Activated CD4-positive, CD25-positive, alpha-beta regulatory T cell treated with anti-CD3 and anti-CD28 coated beads, Interleukin-2, amount 50 U/mL, for 24 hours (primary cell): ENCODE measurements at regions not wholly inside any gene's neighbourhood (a gene's known extent, or its start where the extent isn't known, plus 50 kb on each side); places are given as distances from the start of the nearest gene placed in this dataset.
"Not testable (repeated sequence)": the region's sequence is repeated elsewhere in the genome, so short reads cannot be mapped to it uniquely, and the experiment has no call there.

ENCODE experiments used
- ATAC-seq, 2 donors: fragments of 150-1000 bp; cut with Tn5 transposase; one replicate each; pipeline ENCODE4 v1.10.0; 2021; ENCODE audit warnings: mild to moderate bottlenecking in 1 of 2, moderate library complexity in 1 of 2

DNA sequence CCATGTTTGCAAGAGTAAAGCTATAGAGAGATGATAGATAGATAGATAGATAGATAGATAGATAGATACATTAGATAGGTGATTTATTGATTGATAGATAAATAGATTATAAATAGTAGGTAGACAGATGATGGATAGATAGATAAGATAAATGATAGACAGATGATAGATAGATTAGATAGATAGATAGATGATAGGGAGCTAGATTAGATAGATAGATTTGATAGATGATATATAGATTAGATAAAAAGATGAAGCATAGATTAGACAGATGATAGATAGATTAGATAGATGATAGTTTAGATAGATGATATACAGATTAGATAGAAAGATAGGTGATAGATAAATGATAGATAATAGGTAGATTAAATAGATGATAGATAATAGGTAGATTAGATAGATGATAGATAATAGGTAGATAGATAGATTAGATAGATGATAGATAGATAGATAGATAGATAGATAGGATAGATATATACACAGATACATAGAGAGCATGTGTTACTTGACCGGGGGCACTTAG lies 243.3 kb upstream of the FOXK1 start:
- ATAC-seq, result no peak

DNA sequence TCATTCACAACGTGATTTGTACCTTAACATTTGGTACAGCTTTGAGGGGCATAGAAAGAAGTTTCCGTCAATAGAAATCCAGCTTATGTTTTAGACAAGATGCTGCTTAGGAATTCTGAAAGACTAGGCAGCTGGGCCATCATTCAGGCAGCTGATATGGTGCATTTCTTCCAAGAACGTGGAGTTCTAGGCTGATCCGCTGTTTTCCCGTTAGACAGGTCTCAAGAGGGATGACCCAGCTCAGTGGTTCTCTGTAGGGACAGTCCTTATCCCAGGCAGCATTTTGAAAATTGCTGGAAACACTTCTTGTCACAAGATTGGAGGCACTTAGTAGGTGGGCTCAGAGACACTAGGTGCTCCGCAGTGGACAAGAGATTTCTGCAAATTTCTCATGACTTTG lies 242.7 kb upstream of the FOXK1 start:
- no peak for ATAC-seq

DNA sequence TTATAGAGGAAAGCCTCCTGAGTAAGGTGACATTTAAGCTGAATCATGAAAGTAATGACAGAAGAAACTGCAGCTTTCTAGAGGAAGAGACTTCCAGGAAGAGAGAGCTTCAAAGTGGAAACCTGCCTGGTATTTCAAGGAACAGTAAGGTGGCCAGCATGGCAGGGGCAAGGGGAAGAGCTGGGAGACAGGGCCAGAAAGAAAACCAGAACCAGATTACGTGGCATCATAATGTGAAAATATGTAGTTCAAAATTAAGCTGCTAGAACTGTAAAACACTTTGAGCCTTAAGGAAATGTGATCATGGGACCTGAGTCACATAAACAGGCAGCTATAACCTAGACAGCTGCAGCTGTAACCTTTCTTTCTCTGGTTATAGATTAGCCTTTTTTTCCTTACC lies 238.0 kb upstream of the FOXK1 start:
- ATAC-seq, result no peak

DNA sequence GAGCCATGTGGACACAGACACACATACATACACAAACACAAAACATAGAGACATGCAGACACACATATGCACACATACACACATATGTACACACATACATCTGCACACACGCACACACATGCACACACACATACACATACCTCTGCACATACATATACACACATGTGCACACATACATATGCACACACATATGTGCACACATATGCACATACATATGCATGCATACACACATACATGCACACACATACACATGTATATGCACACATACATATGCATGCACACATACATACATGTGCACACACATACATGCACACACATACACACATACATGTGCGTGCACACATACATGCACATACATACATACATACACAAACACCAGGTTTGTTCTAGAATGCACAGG lies 236.3 kb upstream of the FOXK1 start:
- no peak for ATAC-seq

DNA sequence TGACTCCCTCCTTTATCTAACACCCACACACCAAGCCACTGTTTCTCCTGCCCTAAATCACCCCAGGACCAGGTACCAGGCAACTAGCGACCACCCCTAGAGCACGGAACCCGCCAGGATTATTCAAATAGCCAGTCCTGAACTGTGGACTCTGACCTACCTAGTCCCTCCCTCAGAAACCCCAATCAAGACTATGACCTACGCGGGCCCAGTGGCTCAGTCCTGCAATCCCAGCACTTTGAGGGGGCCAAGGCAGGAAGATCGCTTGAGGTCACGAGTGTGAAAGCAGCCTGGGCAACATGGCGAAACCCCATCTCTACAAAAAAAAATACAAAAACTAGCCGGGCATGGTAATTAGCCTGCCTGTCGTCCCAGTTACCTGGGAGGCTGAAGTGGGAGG lies 232.8 kb upstream of the FOXK1 start:
- no peak for ATAC-seq

DNA sequence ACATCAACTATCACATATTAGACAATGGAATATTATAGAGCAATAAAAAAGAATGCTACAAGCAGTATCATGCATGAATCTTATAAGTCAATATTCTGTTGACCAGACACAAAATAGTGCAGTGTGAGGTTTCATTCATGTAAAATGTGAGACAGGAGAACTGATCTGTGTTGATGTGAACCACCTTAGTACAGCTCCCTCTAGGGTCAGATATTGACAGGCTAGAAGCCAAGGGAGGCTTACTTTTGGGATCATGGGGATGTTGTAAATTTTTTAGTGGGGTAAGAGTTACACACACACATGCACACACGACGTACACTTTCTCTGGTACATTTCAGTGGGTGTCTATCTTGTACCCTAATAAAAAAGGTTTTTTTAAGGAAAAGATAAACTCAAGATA lies 231.6 kb upstream of the FOXK1 start:
- no peak for ATAC-seq

DNA sequence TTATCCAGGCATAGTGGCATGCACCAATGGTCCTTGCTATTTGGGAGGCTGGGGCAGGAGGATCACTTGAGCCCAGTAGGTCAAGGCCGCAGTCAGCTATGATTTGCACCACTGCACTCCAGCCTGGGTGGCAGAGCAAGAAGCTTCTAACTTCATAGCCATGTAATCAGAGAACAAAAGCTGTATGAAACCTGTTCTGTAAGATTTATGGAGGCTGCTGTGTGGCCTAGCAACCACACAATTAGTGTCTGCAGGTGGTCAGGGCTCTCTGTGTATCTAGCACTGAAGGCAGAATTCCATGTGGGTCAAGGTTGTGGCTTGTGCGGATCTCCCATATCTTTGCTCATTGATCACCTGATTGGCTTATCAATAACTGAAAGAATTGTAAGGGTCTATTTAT lies 221.5 kb upstream of the FOXK1 start:
- ATAC-seq, result no peak

DNA sequence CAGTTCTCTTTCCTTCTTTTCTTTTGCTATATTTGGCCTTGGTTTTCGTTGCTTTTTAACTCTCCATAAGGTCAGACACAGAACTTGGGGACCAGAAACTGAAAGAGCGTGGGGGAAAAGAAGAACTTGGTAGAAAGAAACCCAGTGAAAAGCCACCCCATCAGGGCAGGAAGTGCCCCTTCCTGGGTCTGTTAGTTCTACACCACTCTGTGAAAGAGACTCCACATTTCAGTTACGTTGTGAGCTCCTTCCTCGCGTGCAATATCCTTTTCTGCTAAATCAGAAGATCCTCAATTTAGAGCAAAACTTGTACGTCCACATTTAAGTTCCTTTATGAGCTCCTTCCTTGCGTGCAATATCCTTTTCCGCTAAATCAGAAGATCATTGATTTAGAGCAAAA lies 220.6 kb upstream of the FOXK1 start:
- ATAC-seq, result no peak

DNA sequence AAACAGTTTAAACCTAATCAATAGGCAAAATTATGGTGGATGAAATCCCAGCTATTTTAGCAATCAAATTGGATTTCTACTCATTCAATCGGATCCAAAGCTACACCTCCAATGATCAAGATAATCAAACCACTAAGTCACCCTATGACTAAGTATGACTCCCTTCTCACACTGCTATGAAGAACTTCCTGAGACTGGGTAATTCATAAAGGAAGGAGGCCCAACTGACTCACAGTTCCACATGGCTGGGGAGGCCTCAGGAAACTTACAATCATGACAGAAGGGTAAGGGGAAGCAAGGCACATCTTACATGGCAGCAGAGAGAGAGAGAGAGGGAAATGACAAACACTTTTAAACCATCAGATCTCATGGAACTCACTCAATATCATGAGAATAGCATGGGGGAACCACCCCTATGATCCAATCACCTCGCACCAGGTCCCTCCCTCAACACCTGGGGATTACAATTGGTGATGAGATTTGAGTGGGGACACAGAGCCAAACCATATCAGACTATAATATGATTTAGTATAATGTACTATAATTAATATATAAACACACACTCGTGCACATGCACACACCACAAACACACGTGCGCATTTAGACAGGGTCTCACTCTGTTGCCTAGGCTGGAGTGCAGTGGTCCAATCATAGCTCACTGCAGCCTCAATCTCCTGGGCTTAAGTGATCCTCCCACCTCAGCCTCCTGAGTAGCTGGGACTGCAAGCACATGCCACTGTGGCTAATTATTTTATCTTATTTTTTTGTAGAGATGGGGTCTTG lies 213.6 kb upstream of the FOXK1 start:
- ATAC-seq, result no peak

DNA sequence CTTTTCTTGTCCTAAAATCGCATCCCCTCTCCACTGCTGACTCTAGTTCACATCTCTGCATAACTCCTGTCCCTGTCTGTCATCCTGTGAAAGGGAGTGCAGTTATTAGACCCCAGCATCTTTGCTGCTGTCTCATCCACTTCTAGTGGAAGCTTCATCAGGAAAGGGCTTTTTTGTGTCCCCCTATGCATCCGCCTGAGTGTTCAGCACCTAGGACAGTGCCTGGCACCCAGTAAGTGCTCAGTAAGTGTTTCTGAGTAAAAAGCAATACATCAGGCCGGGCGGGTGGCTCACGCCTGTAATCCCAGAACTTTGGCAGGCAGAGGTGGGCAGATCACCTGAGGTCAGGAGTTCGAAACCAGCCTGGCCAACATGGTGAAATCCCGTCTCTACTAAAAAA lies 211.8 kb upstream of the FOXK1 start:
- ATAC-seq, result no peak

DNA sequence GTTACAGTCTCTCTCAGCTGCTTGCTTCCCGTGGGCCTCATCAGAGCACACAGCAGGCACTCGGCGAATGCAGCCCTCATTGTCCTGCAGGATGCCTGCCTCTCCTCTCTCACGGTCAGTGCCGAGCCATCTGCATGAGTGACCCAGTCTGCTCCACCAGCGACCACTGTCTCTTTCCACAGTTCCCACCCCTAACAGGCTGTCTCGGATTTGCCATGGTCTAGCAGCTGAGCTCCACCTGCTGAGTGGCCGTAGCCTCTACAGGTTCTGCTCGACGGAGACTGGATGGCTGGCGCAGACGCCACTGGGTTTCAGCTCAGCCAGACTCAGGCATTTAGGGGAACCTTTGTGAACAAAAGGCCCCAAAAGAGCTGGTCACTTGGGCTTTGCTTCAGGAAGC lies 209.4 kb upstream of the FOXK1 start:
- no peak for ATAC-seq

DNA sequence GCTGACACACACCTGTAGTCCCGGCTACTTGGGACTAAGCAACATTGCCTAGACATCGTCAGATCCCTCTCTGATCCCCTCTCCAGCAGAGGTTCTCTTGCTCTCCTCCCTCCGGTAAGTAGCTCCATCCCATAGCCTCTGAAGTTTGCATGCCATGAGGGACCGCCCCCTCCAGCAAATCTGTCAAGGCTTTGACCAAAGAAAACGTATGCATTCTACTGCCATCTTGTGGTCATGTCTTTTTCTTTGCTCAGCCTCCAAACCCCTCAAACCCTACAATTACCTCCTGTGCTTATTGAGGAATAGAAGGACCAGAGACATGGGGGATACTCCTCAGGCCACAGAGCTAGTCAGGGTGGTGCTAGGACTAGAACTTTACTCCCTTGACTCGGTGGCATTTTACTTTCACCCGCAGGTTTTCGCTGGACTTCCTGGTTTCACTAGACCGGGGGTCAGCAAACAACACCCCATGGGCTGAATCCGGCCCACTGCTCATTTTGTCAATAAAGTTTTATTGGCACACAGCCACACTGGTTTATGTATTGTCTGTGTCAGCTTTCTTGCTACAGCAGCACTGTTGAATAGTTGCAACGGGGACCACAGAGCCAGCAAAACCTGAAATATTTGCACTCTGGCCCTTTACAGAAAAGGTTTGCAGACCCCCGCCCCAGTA lies 202.6 kb upstream of the FOXK1 start:
- ATAC-seq, result no peak

DNA sequence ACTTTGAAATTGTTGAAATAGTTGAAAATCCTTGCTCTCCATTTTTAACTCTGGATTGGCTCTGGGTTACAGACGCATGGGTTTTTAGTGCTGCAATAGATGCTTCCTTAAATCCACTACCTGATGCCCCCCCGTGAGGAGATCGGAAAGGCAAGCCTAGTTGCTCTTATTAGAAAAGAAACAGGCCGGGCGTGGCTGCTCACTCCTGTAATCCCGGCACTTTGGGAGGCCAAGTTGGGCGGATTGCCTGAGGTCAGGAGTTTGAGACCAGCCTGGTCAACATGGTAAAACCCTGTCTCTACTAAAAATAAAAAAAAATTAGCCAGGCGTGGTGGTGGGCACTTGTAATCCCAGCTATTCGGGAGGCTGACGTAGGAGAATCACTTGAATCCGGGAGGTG lies 202.0 kb upstream of the FOXK1 start:
- not testable (repeated sequence) for ATAC-seq

DNA sequence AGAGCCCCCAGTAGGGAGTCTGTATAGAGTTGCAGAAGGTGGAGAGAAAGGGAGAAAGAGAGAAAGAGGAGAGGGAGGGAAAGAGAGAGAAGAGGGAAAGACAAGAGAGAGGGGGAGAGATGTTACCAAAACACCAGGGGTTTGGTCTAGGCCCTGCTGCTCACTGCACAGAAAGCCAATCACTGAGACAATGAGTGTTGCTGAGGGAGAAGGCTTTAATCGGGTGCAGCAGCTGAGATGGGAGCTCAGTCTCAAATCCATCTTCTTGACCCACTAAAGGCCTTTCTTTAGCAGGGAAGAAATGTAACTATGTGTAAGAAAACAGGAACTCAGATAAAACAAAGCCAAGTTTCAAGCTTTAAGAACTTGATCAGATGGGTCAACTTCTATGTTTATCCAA lies 198.2 kb upstream of the FOXK1 start:
- ATAC-seq, result no peak

DNA sequence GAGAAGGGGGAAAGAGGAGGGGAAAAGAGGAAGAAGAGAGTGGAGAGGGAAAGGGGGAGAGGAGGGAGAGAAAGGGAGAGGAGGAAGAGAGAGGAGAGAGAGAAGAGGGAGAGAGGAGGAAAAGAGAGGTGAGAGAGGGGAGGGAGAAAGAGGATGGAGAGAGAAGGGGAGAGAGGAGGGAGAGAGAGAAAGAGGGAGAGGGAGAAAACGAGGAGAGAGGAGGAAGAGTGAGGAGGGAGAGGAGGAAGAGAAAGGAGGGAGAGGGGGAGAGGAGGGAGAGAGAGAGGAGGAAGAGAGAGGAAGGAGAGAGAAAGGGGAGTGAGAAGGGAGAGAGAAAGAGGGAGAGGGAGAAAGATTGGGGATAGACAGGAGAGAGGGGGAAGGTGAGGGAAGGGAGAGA lies 197.6 kb upstream of the FOXK1 start:
- ATAC-seq, result no peak

DNA sequence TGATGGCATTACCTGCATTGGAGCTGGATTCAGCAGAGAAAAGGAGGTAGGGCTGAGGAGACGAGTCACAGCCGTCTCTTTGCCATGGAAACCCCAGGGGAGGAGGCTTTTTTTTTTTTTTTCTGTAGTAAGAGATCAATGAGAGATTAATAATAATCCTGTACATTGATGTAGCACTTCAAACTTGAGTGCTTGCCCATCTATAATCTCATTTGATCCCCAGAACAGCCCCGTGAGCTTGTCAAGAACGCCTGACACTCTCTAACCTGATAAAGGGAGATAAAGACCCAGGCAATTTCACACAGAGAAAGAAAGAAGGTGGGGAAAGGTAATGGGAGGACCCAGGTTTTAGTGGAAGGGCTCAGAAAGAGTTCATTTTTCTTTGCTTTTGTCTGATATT lies 195.2 kb upstream of the FOXK1 start:
- no peak for ATAC-seq

DNA sequence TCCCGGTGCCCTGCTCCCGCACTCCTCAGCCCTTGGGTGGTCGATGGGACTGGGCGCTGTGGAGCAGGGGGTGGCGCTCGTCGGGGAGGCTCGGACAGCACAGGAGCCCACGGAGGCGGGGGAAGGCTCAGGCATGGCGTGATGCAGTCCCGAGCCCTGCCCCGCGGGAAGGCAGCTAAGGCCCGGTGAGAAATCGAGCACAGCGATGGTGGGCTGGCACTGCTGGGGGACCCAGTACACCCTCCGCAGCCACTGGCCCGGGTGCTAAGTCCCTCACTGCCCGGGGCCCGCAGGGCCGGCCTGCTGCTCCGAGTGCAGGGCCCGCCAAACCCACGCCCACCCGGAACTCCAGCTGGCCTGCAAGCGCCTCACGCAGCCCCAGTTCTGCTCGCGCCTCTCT lies 185.2 kb upstream of the FOXK1 start:
- not testable (repeated sequence) for ATAC-seq

DNA sequence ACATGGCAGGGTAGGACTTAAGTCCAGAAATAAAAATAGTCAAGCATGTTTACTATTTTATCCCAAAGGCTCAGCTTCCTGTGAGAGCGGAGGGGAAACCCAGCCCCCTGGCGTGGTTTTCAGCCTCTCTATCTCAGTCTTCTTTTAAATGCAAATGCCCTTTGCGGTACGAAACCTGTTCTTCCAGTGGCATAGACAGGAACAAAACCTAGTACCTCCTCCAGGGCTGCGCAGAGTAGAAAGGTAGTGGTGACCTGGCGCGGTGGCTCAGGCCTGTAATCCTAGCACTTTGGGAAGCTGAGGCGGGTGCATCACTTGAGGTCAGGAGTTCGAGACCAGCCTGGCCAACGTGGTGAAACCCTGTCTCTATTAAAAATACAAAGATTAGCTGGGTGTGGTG lies 181.3 kb upstream of the FOXK1 start:
- no peak for ATAC-seq

DNA sequence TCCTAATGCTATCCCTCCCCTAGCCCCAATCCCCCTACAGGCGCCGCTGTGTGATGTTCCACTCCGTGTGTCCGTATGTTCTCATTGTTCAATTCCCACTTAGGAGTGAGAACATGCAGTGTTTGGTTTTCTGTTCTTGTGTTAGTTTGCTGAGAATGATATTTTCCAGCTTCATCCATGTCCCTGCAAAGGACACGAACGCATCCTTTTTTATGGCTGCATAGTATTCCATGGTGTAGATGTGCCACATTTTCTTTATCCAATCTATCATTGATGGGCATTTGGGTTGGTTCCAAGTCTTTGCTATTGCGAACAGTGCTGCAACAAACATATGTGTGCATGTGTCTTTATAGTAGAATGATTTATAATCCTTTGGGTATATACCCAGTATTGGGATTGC lies 174.2 kb upstream of the FOXK1 start:
- not testable (repeated sequence) for ATAC-seq

DNA sequence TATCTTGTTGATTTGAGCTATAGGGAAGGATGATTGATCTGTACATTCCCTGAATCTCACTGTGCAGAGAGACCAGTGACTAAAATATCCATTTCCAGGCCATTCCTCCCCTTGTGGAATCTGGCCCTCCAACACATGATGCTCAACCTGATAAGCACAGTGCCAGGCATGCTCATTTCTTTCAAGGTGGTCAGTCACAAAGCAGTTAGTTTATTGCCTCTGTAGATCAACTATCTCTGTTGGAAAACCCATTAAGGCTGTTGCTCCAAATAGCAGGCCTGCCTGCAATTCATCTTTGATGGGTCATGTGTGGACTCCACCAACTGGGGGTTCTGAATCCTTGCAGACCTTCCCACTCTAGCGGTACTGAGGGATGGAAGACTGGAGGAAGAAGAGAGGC lies 168.6 kb upstream of the FOXK1 start:
- ATAC-seq, result no peak

DNA sequence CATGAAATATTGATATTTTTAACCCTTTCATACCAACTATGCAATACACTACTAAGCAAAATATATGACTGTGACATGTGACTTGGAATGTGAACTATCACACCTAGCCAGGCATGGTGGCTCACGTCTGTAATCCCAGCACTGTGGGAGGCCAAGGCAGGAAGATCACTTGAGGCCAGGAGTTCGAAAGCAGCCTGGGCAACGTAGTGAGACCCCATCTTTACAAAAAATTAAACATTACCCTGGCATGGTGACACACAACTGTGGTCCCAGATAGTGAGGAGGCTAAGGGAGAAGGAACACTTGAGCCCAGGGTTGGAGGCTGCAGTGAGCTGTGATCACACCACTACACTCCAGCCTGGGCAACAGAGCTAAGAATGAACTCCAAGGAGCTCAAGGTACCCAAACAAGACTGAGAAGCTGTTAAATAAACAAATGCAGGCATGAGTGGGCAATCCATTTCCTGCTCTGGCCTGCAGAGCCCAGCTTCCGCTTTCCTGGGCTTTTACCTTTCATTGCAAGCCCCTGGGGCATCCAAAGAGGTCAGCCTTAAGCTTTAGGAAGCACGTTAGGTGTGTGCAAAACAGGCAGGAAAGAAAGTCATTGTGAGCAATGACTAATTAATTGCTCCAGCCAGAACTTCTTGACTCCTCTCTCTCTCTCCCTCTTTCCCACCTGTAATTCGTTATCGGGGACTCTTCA lies 162.1 kb upstream of the FOXK1 start:
- no peak for ATAC-seq

DNA sequence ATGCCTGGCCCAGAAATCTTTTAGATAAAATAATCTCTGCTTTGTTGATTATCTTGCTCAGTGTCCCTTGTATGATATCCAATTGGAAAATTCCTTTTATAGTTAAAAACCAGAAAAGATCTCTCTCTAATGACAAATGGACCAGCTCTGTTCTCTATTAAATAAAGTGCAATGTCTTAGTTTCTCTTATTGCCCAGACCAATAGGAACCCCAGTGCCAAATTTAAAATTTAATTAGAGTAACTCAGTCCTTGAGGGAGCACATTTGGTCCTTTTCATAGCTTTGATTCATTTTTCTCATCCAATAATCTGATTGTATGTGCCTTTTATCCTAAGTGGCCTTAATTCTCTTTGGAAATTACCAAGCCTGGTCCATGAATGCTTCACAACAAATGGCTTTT lies 158.9 kb upstream of the FOXK1 start:
- ATAC-seq, result no peak

DNA sequence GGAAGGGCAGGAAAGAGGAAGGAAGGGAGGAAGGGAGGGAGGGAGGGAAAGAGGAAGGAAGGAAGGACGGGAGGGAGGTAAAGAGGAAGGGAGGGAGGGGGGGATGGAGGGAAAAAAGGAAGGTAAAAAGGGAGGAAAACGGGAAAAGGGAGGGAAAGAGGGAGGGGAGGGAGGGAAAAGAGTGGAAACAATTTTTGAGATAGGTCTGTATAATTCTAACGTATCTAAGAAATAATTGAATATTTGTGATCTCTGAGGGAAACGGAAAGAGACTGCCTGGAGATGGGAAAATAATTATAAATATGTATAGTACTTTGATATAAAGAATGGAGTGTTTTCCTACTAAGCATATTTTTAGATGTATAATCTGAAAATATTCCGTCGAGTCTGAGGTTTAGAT lies 158.2 kb upstream of the FOXK1 start:
- ATAC-seq, result no peak

DNA sequence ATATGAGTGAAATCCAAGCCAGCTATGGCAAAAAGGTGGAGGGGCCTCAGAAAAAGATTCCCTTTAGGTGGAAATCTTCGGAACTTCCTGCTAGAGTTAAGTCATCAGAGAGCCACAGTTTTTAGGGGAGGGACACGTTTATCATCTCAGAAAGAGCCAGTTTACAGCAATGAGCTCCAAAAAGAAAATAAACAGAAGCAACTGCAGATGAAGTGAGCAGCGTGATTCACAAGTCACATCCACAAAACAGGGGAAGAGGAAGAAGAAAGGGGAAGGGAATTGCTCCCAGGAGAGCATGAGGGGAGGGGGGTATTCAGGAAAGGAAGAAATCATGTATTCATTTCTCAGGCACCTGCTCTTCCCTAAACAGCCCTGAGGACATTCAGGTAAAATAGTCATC lies 156.2 kb upstream of the FOXK1 start:
- ATAC-seq, result no peak
